ENCODE measurements at regions not wholly inside any gene's neighbourhood (a gene's known extent, or its start where the extent isn't known, plus 50 kb on each side); places are given as distances from the start of the nearest gene placed in this dataset.

DNA sequence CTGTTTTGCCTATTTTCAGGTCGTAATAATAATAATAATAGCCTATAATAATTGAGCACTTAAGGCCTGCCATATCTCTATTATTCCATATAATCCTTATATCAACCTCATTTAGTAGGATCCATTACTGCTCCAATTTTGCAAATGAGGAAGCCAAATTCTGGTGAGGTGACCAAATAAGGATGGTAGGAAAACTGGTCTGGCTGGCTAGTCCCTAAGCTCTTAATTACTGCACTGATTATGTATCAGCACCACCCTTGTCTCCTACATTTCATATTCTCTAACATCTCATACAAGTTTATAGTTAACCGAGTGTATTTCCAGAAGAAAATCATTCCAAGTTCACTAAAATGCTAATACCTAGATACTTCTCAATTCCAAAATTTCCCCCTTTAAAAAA, 166.5 kb upstream of the RGMB start:
- Histone ChIP-seq H3K9me3 (ENCODE audit: control insufficient read depth, insufficient read depth, low read length) (no peaks in the 10 kb centered on the region), H3K14ac (replicated peaks; ENCODE audit: low read depth, low read length) (no peak overlapping the region), H2AK9ac (replicated peaks; ENCODE audit: low read depth, low read length, poor library complexity) (no peak overlapping the region), H2AK5ac (ENCODE audit: low read depth, low read length) (no peak overlapping the region), H4K5ac (ENCODE audit: low read depth, low read length) (no peak overlapping the region), H3K4me2 (ENCODE audit: low read depth, low read length) (no peak overlapping the region), H3K27me3 (ENCODE audit: control insufficient read depth, insufficient read depth, low read length) (no peaks in the 10 kb centered on the region), H3K4me3 (ENCODE audit: insufficient read depth, low read depth, low read length) (no peak overlapping the region), H2BK5ac (ENCODE audit: low read depth, low read length, poor library complexity, severe bottlenecking) (no peak overlapping the region), H2BK20ac (ENCODE audit: low read depth, low read length) (no peak overlapping the region), H3K36me3 (ENCODE audit: control insufficient read depth, insufficient read depth, low read length) (no peaks in the 10 kb centered on the region), H3K27ac (ENCODE audit: insufficient read depth, low read length) (no peak overlapping the region), H2AFZ (replicated peaks; ENCODE audit: low read length, poor library complexity) (no peak overlapping the region), H4K91ac (ENCODE audit: insufficient read depth, low read depth, low read length) (no peak overlapping the region), H3K9me1 (ENCODE audit: insufficient read depth, low read length) (0 out of 2 replicates have a peak, but pooled peaks cover 3% of the 10 kb centered on the region), H2BK15ac (ENCODE audit: low read depth, low read length) (no peak overlapping the region), H4K20me1 (ENCODE audit: insufficient read depth, low read length) (no peaks in the 10 kb centered on the region), H3K9ac (ENCODE audit: low read depth, low read length) (no peak overlapping the region), H2BK120ac (ENCODE audit: low read depth, low read length) (no peak overlapping the region), H3K56ac (ENCODE audit: extremely low read depth, insufficient read depth, low read length) (no peak overlapping the region), H3K4ac (ENCODE audit: low read depth, low read length) (no peak overlapping the region), H3K23ac (ENCODE audit: low read depth, low read length) (no peak overlapping the region), H3K79me1 (ENCODE audit: low read depth in 1 of 2, low read length in 2 of 2) (no peaks in the 10 kb centered on the region), H3K18ac (ENCODE audit: low read depth, low read length) (no peak overlapping the region), H4K8ac (ENCODE audit: low read depth in 2 of 2, low read length in 2 of 2) (no peak overlapping the region), H3K4me1 (ENCODE audit: control insufficient read depth, insufficient read depth, low read length) (peaks cover 5% of the 10 kb centered on the region; the same call in 1 of the 2 replicates)
- intact Hi-C loops (cut with micrococcal nuclease), result no loop called here
- dilution Hi-C loops (cut with HindIII; ENCODE audit: low sequenced_read_pairs, unreplicated experiment), result no loop called here
- no peak for ATAC-seq (ENCODE audit: low read depth)
- TF ChIP-seq SMC3 (IDR thresholded peaks at IDR 0.05; ENCODE audit: low read depth, low read length), result no peak
- no peak for TF ChIP-seq MAZ (IDR thresholded peaks at IDR 0.05; ENCODE audit: borderline replicate concordance, low read depth, low read length)
- TF ChIP-seq, protein P1, sequence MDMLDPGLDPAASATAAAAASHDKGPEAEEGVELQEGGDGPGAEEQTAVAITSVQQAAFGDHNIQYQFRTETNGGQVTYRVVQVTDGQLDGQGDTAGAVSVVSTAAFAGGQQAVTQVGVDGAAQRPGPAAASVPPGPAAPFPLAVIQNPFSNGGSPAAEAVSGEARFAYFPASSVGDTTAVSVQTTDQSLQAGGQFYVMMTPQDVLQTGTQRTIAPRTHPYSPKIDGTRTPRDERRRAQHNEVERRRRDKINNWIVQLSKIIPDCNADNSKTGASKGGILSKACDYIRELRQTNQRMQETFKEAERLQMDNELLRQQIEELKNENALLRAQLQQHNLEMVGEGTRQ (IDR thresholded peaks at IDR 0.05; ENCODE audit: low read depth, low read length), result no peak
- no peak for TF ChIP-seq RCOR1 (IDR thresholded peaks at IDR 0.05; ENCODE audit: insufficient replicate concordance, low read length)
- TF ChIP-seq RFX5 (IDR thresholded peaks at IDR 0.05; ENCODE audit: low read depth, low read length), result no peak
- TF ChIP-seq, protein P2, sequence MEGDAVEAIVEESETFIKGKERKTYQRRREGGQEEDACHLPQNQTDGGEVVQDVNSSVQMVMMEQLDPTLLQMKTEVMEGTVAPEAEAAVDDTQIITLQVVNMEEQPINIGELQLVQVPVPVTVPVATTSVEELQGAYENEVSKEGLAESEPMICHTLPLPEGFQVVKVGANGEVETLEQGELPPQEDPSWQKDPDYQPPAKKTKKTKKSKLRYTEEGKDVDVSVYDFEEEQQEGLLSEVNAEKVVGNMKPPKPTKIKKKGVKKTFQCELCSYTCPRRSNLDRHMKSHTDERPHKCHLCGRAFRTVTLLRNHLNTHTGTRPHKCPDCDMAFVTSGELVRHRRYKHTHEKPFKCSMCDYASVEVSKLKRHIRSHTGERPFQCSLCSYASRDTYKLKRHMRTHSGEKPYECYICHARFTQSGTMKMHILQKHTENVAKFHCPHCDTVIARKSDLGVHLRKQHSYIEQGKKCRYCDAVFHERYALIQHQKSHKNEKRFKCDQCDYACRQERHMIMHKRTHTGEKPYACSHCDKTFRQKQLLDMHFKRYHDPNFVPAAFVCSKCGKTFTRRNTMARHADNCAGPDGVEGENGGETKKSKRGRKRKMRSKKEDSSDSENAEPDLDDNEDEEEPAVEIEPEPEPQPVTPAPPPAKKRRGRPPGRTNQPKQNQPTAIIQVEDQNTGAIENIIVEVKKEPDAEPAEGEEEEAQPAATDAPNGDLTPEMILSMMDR (conservative IDR thresholded peaks at IDR 0.05; ENCODE audit: low read depth, low read length), result no peak
- TF ChIP-seq POLR2A (IDR thresholded peaks at IDR 0.05; ENCODE audit: low read depth, low read length), result no peak
- no peak for TF ChIP-seq NFE2L2 (IDR thresholded peaks at IDR 0.05; ENCODE audit: low read depth, low read length)
- TF ChIP-seq MAFK (IDR thresholded peaks at IDR 0.05; ENCODE audit: low read depth, low read length), result no peak
- no peak for TF ChIP-seq MXI1 (IDR thresholded peaks at IDR 0.05; ENCODE audit: borderline replicate concordance, low read depth, low read length)
- TF ChIP-seq RAD21 (IDR thresholded peaks at IDR 0.05; ENCODE audit: low read length), result no peak
- in situ Hi-C loops (cut with MboI; ENCODE audit: low sequenced_read_pairs), result no loop called here
- ChIA-PET CTCF (interaction anchor here (1.0 kb wide), 2 partner anchors 18 to 73 kb away, joined by 3 to 5 read pairs; no protein-coding TSS in a partner anchor), POLR2A (ENCODE audit: unreplicated experiment) (no interaction called here)
- WGBS, 2 experiments (ENCODE audit: extremely low coverage in 2 of 2, insufficient read length in 1 of 2), result no CpG with 5 or more reads among the region's 2 CpGs
- BruUV-seq (replicated peaks), result no TSS peak
- no peak for DNase-seq
